Epithelial cell of esophagus (primary cell): ENCODE measurements at regions not wholly inside any gene's neighbourhood (a gene's known extent, or its start where the extent isn't known, plus 50 kb on each side); places are given as distances from the start of the nearest gene placed in this dataset.
A peak's percentile ranks its signal among the peaks of the same experiment; 100 is the strongest.
"Not testable (repeated sequence)": the region's sequence is repeated elsewhere in the genome, so short reads cannot be mapped to it uniquely, and the experiment has no call there.

ENCODE experiments used
- DNase-seq: peaks from one replicate; pipeline ENCODE4 v3.0.0; 2010; ENCODE audit warnings: low read depth
- H3K4me3 ChIP-seq: 2 replicates; pipeline ENCODE4 v1.5.1; 2011; ENCODE audit warnings: mild to moderate bottlenecking, low read length, control low read depth
- TF ChIP-seq, protein P1 (sequence below): IDR thresholded peaks from 2 replicates; pipeline ENCODE4 v1.5.1; 2011; ENCODE audit warnings: low read depth, mild to moderate bottlenecking, low read length, control low read depth, inconsistent platforms; ENCODE audit not compliant: insufficient read depth; ENCODE audit errors: missing control alignments

DNA sequence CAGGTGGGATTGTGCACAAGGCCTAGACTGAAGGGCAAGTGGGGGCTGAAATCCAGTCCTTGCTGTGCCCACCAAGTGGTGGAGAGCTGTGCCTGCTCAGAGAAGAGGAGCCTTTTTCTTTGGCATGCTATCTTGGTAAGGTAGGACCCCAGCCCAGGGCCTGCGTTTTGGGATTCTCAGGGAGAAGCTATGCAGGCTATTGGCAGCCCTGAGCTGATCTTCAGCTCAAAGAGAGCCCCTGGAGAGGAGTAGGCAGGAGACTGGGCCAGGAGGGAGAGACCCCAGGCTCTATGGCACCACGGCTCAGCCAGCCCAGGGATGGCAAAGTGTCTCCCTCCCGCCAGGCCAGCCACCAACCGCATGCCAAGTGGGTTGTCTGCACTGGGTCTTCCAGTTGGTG, 119.2 kb upstream of the PCBD1 start:
- no peak for DNase-seq
- TF ChIP-seq, protein P1, sequence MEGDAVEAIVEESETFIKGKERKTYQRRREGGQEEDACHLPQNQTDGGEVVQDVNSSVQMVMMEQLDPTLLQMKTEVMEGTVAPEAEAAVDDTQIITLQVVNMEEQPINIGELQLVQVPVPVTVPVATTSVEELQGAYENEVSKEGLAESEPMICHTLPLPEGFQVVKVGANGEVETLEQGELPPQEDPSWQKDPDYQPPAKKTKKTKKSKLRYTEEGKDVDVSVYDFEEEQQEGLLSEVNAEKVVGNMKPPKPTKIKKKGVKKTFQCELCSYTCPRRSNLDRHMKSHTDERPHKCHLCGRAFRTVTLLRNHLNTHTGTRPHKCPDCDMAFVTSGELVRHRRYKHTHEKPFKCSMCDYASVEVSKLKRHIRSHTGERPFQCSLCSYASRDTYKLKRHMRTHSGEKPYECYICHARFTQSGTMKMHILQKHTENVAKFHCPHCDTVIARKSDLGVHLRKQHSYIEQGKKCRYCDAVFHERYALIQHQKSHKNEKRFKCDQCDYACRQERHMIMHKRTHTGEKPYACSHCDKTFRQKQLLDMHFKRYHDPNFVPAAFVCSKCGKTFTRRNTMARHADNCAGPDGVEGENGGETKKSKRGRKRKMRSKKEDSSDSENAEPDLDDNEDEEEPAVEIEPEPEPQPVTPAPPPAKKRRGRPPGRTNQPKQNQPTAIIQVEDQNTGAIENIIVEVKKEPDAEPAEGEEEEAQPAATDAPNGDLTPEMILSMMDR = no peak
- no peak overlapping the region for H3K4me3 ChIP-seq

DNA sequence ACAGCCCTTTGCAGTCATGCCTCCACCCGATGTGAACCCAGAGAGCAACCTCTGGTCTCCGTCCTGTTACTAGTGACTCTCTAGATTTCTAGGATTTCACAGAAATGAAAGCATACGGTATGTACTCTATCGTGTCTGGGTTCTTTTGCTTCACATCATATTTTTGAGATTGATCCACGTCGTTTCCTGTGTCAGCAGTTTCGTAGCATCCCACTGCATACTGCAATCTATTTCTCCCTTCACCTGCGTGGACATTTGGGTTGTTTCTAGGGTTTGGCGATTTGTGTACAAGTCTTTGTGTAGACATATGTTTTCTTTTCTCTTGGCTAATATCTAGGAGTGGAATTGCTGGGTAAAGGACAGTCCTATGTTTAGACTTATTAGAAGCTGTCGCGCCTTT, 119.8 kb upstream of the PCBD1 start:
- TF ChIP-seq, protein P1 = no peak
- no peak overlapping the region for H3K4me3 ChIP-seq

DNA sequence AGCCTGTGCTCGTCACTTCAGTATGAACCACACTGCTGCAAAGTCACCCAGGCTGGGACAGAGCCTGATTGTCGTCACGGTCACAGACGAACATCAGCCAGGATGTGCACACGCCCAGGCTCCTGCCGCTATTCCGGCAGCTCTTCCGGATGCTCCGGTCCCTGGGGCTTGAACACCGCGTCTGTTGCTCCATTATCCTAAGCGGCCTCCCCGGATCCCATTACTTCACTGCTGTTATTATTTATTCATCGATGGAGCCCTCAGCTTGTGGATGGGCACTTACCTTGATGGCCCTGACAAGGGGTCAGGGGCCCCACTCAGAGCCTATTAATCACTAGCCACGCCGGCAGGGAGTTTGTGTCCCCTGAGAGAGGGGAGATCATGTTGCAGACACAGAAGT, 120.8 kb upstream of the PCBD1 start:
- no peak for DNase-seq
- TF ChIP-seq, protein P1 = no peak
- H3K4me3 ChIP-seq = no peak overlapping the region

More for the DNA sequence above, 119.8 kb upstream of the PCBD1 start:
- DNase-seq = no peak

DNA sequence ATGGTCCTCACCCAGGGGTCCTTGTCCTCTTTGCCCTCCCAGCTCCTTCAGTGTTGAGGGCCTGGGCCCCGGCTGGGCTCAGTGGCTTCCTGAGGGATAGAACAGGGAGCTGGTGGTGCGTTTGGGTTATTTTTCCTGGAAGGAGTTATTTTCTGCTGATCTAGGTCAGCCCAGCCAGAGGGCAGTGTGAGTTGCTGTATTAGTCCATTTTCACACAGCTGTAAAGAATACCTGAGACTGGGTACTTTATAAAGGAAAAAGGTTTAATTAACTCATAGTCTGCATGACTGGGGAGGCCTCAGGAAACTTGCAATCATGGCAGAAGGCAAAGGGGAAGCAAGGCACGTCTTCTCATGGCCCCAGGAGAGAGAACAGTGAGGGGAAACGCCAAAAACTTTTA, 122.4 kb upstream of the PCBD1 start:
- no peak for DNase-seq
- H3K4me3 ChIP-seq = no peak overlapping the region
- TF ChIP-seq, protein P1 = peak; percentile 14

DNA sequence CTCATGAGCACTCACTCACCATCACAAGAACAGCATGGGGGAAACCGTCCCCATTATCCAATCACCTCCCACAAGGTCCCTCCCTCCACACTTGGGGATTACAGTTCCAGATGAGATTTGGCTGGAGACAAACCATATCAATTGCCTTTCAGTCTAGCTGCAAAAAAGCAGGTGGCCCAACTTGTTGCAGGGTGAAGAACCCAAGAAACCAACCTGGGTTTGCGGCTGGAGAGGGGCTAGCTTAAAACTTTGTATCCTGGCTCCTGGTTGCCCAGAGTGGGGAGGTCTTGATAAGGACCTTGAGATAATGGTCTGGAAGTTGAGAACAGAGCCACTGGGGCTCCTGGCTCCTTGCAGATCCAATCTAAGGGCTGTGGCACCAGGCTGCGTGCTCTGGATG, 122.8 kb upstream of the PCBD1 start:
- no peak overlapping the region for H3K4me3 ChIP-seq
- TF ChIP-seq, protein P1 = no peak
- DNase-seq = no peak

DNA sequence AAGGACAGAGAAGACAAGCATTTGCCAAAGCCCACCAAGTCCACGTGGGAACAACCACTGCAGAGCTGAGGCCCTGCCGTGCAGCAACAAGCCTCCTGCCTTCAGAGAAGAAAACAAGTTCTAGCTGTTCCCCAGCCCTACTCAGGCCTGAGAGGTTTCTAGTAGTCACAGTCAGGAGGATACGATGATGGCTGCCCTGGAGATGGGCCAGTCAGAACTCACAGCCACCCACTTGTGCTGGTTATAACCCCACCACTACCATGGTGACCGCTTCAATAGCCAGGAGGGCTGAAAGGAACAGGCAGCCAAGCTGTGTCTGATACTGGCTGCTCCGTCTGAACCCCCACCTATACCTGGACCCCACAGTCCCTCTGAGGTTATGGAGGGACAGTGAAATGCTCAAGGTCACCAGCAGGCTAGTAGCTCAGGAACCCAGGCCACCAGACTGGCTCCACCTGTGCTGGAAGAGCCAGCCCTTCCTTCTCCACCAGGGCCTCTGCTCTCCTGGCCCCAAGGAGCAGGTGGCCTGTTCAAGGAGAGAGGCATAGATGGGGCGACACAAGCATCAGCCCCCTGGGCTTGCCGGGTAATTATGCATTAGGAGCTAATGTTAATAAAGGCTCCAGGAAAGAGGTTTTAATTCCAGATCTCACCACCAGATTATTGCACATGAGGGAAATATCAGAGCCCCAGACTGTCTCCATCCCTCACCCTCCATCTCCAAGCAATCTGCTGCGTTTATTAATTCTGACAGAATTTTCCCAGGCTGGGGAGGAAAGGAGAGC, 125.8 kb upstream of the PCBD1 start:
- H3K4me3 ChIP-seq = no peak overlapping the region
- TF ChIP-seq, protein P1 = no peak
- no peak for DNase-seq

DNA sequence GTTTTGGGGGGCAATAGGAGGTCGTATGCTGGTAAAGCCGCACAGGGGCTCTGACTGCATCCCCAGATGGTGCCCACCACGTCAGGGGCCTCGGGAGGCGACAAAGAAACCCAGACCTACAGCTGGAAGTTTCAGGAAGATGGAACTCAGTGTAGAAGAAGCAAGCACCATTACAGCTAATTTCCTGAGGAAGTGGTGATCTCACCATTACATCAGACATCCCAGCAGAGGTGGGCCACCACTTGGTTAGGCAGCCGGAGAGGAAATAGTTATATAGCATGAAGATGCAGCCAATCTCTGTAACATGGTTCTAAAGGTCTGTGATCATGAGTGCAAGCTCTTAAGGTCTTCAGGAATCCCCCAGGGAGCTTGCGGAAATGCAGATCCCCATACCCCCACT, 127.3 kb upstream of the PCBD1 start:
- H3K4me3 ChIP-seq = no peak overlapping the region
- TF ChIP-seq, protein P1 = no peak
- no peak for DNase-seq

DNA sequence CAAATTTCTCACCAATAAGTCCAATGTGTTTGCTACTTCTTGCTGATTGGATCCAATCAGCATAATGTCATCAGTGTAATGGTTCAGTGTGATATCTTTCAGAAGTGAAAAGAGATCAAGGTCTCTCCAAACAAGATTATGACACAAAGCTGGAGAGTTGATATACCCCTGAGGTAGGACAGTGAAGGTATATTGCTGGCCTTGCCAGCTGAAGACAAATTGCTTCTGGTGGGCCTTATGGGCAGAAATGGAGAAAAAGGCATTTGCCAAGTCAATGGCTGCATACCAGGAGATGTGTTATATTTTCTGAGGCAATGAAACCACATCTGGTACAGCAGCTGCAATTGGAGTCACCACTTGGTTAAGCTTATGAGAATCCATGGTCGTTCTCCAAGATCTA, 131.7 kb upstream of the PCBD1 start:
- H3K4me3 ChIP-seq, DNase-seq: not testable (repeated sequence)
